Stimulated activated CD8-positive, alpha-beta memory T cell treated with anti-CD3 and anti-CD28 coated beads, Interleukin-7, amount 100 ng/mL, for 4 hours (primary cell): ENCODE measurements at regions not wholly inside any gene's neighbourhood (a gene's known extent, or its start where the extent isn't known, plus 50 kb on each side); places are given as distances from the start of the nearest gene placed in this dataset.

Experiments
- DNase-seq, 2 donors: peaks; one replicate each; pipeline ENCODE4 v3.0.0-alpha.2; 2020; ENCODE audit warnings: low read depth in 2 of 2

DNA sequence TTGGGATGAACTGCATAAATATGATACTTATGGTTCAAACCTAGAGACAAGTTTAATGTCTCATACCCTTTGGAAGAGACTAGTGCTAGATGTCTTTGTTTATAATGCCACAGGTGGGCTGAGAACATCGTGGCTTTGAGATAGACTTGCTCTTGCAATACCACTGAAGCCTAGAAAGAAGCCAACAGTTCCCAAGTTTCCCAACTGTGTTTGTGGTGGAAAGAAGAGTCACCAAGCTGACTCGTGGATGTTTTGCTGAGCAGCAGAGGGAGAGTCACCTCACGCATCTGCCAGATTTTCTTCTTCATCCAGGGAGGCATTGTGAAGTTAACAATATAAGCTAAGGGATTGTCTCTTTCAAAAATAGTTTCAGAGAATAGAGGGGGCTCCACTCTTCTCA is 1076.2 kb downstream of the C4orf33 start:
- no peak for DNase-seq

- no peak for DNase-seq
Measured at GRCh38 chr4:130178106-130178505, 1082.2 kb downstream of the C4orf33 start.

DNA sequence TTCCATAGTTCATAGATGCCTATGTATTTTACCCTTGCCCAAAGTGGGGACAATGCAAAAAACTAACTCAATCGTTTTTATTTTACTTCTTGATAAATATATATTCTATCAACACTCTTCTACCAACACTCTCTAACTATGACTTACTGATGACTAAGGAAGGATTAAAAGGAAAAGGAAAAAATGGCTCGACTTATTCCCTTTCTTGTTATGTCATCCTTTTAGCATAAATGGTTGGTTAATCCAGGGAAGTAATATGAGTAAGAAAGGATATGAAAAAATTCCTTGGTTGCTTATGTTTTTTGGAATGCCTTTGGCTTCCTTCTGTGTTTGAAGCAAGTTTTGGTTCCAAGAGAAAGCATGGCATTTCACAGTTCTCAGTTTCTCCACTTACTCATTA is 1087.1 kb downstream of the C4orf33 start:
- DNase-seq, result no peak

- no peak for DNase-seq
Measured at GRCh38 chr4:130183766-130184165, 1087.8 kb downstream of the C4orf33 start.

GRCh38 chr4:130185123-130185522 is 1089.2 kb downstream of the C4orf33 start:
- DNase-seq, result no peak

DNA sequence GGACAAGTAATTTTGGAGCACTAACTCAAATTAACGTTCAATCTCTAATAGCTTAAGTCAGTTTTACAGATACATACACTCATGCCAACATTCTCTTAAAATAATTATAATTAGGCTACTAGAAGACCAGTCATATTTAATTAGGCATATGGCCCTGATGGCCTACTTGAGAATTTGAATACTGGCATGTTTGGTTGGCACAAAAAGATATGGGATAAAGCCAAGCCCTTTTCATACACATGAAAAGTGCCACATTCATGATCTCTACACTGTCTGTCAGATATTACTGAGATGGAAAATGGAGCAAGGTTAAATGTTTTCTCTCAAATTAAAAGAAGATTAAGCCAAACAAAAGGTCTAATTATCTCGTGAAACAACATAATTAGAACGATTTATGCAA is 1091.0 kb downstream of the C4orf33 start:
- DNase-seq, result no peak

DNA sequence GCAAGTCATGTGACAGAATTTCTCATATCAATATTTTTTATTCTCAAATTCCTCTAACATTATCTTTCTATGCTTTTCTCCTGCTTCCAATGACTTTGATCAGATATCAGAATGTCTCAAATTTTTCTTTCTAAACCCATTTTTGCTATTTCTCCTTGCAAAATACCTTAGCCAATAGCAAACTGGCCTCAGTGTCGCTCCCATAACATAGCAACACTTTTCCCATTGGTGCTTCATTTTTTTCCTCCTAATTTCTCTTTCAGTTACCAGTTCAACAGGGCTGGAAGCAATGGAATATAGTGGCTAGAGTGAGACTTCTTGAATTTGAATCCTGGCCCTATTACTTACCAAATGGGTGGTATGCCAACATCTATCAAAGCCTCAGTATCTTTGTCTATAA is 1091.6 kb downstream of the C4orf33 start:
- DNase-seq, result no peak

DNA sequence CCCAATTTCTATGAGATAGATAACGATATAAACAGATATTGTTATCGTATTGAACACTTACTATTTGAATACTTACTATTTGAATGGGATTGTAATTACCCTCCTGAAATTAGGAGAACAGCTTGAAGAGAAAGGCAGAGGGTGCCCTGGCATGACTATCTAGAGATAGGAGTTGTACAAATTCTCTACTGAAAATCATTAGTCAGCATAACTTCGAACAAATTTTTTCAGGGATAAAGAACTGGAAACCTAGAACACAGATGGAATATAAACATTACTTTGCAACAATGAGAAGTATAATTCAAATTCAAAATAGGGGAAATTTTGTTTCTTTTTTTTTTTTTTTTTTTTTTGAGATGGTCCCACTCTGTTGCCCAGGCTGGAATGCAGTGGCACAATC is 1096.8 kb downstream of the C4orf33 start:
- no peak for DNase-seq

DNA sequence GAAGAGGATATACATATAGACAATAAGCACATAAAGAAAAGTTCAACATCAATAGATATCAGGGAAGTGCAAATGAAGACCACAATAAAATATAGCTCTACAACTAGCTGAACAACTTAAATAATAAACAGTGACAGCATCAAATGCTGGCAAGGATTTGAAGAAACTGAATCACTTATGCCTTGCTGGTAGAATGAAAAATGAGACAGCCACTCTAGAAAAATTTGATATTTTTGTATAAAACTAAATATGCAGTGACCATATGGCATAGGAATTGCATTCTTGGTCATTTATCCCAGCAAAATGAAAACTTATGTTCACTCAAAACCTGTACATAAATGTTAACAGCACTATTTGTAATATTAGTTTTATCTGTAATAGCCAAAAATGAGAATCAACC is 1102.0 kb downstream of the C4orf33 start:
- no peak for DNase-seq

DNA sequence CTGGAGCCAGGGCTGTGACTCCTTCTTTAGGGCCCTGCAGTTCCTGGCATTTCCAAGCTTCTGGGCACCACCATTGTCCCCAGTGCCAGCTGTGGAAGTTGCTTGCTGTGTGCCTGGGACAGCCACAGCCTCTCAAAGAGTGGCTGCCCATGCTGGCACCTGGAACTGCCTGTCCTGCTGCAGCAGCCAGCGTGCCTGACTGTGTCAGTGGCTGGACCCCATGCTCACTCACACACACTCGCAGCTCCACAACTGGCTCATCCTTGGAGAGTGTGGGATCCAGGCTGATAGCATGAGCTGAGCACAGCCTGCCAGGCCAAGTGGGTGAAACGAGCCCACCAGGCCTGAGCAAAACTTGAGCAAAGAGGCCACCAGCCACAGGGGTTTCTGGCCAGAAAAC is 1107.6 kb downstream of the C4orf33 start:
- no peak for DNase-seq

GRCh38 chr4:130210864-130211263 is 1114.9 kb downstream of the C4orf33 start:
- no peak for DNase-seq

GRCh38 chr4:130214268-130214667 is 1118.3 kb downstream of the C4orf33 start:
- no peak for DNase-seq

GRCh38 chr4:130233377-130234047 is 1137.6 kb downstream of the C4orf33 start:
- DNase-seq, result no peak

- no peak for DNase-seq
Measured at GRCh38 chr4:130238121-130238520, 1142.2 kb downstream of the C4orf33 start.

DNA sequence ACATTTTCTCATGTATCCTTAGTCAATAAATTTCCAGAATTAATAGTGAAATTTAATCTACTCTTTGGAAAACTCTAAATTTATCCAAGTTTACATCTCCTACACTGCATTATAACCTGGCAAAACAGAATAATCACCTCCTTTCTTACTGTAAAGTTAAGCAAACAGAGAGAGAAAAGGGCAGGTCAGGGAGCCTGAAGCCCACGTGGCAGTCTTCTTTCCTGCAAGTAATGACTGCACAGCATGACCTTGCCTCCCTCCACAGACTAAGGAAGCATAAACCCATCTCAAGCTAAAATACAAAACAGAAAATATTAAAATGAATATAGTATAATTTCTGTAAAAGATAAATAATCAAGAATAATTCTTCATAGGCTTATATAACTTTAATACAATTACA is 1153.0 kb downstream of the C4orf33 start:
- no peak for DNase-seq

GRCh38 chr4:130257271-130257670 is 1161.3 kb downstream of the C4orf33 start:
- no peak for DNase-seq

GRCh38 chr4:130266814-130267213 is 1170.9 kb downstream of the C4orf33 start:
- DNase-seq, result no peak

- no peak for DNase-seq
Measured at GRCh38 chr4:130288576-130288975, 1192.6 kb downstream of the C4orf33 start.

DNA sequence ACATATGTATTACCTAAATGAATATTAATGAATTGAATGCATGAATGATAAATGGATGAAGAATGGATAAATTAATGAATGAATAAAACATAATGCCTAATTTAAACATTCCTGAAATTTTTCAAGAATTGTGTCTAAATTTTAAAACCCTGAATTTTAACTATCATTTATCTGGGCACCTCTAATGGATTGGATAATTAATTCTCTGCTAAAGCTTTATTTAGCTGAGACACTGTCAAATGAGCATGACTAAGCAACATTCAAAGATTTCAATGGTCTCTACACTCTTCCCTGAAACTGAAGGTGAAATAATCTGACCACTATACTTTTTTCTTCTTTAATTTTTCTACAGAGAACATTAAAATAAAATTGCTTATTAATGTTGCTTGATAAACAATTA is 1197.7 kb downstream of the C4orf33 start:
- DNase-seq, result no peak

GRCh38 chr4:130296448-130296847 is 1200.5 kb downstream of the C4orf33 start:
- no peak for DNase-seq

- DNase-seq, result no peak
Measured at GRCh38 chr4:130306566-130306965, 1210.6 kb downstream of the C4orf33 start.

DNA sequence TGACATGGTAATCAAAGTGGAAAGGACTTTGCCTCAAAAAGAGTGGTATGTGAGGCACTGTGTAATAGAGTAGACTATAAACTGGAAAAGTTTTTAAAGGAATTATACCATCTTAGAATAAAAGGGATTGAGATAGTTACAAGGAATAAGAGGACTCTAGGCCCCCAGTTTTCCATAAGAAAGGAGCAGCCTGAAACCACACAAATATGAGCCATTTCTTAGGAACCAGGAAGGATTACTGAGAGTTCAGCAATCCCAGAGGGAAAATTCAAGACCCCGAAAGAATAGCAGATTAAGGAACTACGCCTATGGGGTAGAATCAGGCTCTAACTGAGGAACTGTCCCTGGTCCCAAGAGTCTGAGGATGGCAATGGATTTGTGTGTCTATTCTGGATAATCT is 1213.3 kb downstream of the C4orf33 start:
- DNase-seq, result no peak

DNA sequence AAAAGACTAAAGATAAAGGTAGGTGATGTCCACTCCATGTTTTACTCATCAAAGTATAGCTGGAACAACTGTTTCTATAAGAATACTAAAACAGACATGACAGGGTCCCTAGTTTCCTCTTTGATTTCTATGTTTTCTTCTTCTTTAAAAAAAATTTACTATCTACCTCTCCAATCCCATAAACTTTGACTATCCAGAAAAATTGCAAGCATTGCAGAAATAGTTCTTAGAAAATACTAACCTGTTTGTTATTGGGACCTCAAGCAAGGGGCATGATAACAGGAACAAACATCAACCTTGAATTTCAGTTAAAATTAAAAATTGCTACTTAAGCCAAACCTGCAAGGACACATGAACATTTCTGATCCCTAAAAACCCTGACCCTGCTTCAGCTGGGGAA is 1226.5 kb downstream of the C4orf33 start:
- no peak for DNase-seq

- DNase-seq, result no peak
Measured at GRCh38 chr4:130329036-130329435, 1233.1 kb downstream of the C4orf33 start.
